ENCODE measurements at regions not wholly inside any gene's neighbourhood (a gene's known extent, or its start where the extent isn't known, plus 50 kb on each side); places are given as distances from the start of the nearest gene placed in this dataset.

DNA sequence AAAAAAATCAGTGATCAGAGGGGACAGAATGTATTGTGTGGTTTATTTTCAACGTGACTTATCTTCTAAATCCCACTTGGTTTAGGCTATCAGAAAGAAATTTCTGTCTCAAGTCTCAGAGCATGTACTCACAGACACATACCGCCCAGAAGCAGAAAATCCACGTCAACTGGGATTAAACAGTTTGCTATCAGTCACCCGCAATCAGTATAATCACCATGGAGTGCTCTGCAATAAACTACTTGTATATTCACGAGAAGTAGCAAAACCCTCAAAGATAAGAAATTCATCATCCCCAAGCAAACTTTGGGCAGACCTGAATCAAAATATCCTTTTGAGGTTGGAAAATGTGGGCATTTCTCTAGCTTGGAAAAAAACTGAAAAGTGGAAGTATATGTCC is 259.1 kb downstream of the FGFR2 start:
- H3K9me3 Mint-ChIP-seq (ENCODE audit: low read depth), result peaks cover 3% of the 10 kb centered on the region

DNA sequence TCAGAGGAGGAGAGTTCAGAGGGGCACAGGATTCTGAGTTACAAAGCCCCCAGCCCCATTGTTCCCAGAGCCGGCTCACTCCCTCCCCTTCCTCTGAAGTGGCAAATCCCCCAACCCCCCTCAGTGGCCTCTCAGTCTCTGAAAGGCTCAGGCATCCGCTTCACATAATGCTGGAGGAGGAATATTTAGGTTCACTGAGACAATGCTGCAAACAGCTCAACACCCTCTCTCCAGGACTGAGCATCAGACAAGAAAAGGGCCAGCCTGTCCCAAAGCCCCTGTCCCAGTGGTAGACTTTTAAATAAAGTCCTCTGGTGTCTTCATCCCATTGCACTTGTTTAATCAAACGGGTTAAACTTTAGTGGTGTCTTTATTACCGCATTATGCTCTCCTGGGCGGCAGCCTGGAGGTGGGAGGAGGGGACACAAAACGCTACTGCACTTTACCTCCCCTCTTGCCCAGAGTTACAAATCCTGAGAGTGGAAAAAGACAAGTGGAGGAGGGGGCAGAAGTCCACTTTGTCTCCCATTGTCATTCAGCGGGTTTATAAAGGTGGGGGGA is 257.9 kb downstream of the FGFR2 start:
- no peak overlapping the region for H3K4me3 Mint-ChIP-seq (ENCODE audit: unreplicated experiment)
- peaks cover 11% of the 10 kb centered on the region for H3K4me1 Mint-ChIP-seq (ENCODE audit: low read depth)
- H3K36me3 Mint-ChIP-seq (ENCODE audit: low read depth), result no peaks in the 10 kb centered on the region
- TF ChIP-seq, protein P1, sequence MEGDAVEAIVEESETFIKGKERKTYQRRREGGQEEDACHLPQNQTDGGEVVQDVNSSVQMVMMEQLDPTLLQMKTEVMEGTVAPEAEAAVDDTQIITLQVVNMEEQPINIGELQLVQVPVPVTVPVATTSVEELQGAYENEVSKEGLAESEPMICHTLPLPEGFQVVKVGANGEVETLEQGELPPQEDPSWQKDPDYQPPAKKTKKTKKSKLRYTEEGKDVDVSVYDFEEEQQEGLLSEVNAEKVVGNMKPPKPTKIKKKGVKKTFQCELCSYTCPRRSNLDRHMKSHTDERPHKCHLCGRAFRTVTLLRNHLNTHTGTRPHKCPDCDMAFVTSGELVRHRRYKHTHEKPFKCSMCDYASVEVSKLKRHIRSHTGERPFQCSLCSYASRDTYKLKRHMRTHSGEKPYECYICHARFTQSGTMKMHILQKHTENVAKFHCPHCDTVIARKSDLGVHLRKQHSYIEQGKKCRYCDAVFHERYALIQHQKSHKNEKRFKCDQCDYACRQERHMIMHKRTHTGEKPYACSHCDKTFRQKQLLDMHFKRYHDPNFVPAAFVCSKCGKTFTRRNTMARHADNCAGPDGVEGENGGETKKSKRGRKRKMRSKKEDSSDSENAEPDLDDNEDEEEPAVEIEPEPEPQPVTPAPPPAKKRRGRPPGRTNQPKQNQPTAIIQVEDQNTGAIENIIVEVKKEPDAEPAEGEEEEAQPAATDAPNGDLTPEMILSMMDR (IDR thresholded peaks at IDR 0.05), result no peak
- H3K27me3 Mint-ChIP-seq (ENCODE audit: low read depth), result peaks cover 11% of the 10 kb centered on the region
- peaks cover 3% of the 10 kb centered on the region for H3K9me3 Mint-ChIP-seq (ENCODE audit: low read depth)
- no peak for DNase-seq (ENCODE audit: low spot score)
- no peak overlapping the region for H3K27ac Mint-ChIP-seq (ENCODE audit: unreplicated experiment)

More for the DNA sequence above, 259.1 kb downstream of the FGFR2 start:
- Mint-ChIP-seq H3K27ac (ENCODE audit: unreplicated experiment) (no peak overlapping the region), H3K27me3 (ENCODE audit: low read depth) (peaks cover 11% of the 10 kb centered on the region), H3K36me3 (ENCODE audit: low read depth) (no peaks in the 10 kb centered on the region), H3K4me1 (ENCODE audit: low read depth) (peaks cover 11% of the 10 kb centered on the region), H3K4me3 (ENCODE audit: unreplicated experiment) (no peak overlapping the region)
- TF ChIP-seq, protein P1 (IDR thresholded peaks at IDR 0.05), result no peak
- DNase-seq (ENCODE audit: low spot score), result no peak

DNA sequence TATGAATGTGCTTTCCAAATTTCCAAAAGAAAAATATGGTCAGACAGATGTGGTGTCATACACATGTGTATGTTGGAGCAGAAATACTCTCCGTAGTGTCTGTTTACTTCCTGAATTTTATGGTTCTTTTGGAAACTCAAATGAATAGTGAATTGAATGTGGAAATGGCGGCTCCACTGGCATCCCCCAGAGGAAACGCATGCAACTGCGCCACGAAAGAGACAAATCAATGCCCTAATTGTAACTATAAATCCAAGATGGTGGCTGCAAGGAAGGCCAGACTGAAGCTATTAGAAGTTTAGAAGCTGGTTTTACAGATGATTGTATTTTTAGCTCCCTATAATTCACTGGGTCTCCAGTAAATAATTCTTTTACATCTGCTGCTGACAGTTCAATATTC is 246.7 kb downstream of the FGFR2 start:
- TF ChIP-seq, protein P1 (IDR thresholded peaks at IDR 0.05), result no peak
- Mint-ChIP-seq H3K27me3 (ENCODE audit: low read depth) (no peaks in the 10 kb centered on the region), H3K4me3 (ENCODE audit: unreplicated experiment) (no peak overlapping the region), H3K27ac (ENCODE audit: unreplicated experiment) (no peak overlapping the region), H3K36me3 (ENCODE audit: low read depth) (no peaks in the 10 kb centered on the region), H3K4me1 (ENCODE audit: low read depth) (no peaks in the 10 kb centered on the region), H3K9me3 (ENCODE audit: low read depth) (no peaks in the 10 kb centered on the region)
- DNase-seq (ENCODE audit: low spot score), result no peak

DNA sequence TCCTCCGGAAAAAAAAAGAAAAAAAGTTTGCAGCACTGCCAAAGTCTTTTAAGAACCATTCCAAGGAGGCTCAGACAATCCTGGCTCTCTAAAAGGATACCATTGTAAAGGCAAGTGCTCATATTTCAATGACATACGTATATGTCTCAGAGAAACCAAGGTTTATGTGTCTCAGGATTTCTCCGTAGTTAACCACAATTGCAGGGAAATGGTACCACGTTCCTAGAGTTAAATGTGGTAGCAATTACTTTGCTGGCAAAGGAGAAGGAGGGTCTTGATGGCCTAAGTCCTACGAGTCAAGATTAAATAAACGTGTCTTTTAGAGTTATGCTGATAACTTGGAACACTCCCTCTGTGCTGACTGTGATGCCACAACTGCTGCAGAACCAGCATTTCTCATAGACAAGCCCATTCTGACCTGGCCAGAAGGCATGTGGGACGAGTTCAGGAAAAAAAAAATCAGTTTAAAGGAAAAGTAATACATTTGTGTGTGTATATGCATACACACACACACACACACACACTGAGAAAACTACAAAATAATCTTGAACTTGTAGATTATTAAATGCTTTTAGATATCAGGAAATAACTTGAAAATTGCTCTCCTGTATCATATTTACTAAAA is 245.9 kb downstream of the FGFR2 start:
- Mint-ChIP-seq H3K4me3 (ENCODE audit: unreplicated experiment) (no peak overlapping the region), H3K27ac (ENCODE audit: unreplicated experiment) (no peak overlapping the region), H3K4me1 (ENCODE audit: low read depth) (no peaks in the 10 kb centered on the region), H3K9me3 (ENCODE audit: low read depth) (no peaks in the 10 kb centered on the region), H3K36me3 (ENCODE audit: low read depth) (no peaks in the 10 kb centered on the region), H3K27me3 (ENCODE audit: low read depth) (no peaks in the 10 kb centered on the region)
- TF ChIP-seq, protein P1 (IDR thresholded peaks at IDR 0.05), result no peak
- DNase-seq (ENCODE audit: low spot score), result no peak

DNA sequence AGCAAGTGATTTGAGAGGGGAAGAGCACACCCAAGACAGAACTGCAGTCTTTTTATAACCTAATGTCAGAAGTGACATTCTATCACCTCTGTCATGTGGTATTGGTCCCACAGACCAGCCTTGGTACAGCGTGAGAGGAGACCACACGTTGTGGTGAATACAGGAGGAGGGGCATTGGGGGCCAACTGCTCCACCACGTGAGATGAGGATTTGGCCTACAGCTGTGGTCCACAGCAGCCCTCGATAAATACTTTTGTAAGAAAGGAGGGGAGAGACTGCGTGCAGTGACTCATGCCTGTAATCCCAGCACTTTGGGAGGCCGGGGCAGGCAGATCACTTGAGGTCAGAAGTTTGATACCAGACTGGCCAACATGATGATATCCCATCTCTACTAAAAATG is 243.1 kb downstream of the FGFR2 start:
- Mint-ChIP-seq H3K4me3 (ENCODE audit: unreplicated experiment) (no peak overlapping the region), H3K9me3 (ENCODE audit: low read depth) (no peaks in the 10 kb centered on the region), H3K27me3 (ENCODE audit: low read depth) (no peaks in the 10 kb centered on the region), H3K27ac (ENCODE audit: unreplicated experiment) (no peak overlapping the region), H3K36me3 (ENCODE audit: low read depth) (no peaks in the 10 kb centered on the region), H3K4me1 (ENCODE audit: low read depth) (no peaks in the 10 kb centered on the region)
- TF ChIP-seq, protein P1 (IDR thresholded peaks at IDR 0.05), result no peak
- no peak for DNase-seq (ENCODE audit: low spot score)

All from chondrocyte (in vitro differentiated cells).